Fibroblast of lung (primary cell): ENCODE measurements at regions not wholly inside any gene's neighbourhood (a gene's known extent, or its start where the extent isn't known, plus 50 kb on each side); places are given as distances from the start of the nearest gene placed in this dataset.

Experiments used
- EZH2 ChIP-seq: IDR thresholded peaks from 2 replicates; pipeline ENCODE4 v1.5.1; 2012; ENCODE audit warnings: low read length, control low read depth, mild to moderate bottlenecking; ENCODE audit errors: missing control alignments
- TF ChIP-seq, protein P1 (sequence below), 2 donors: IDR thresholded peaks in 1 of 2; conservative IDR thresholded peaks in 1 of 2; 1 replicate in 1 of 2; 2 replicates in 1 of 2; pipeline ENCODE4 v1.5.1; 2011 to 2012; ENCODE audit warnings: low read length in 2 of 2, control low read depth in 1 of 2, inconsistent platforms in 1 of 2, low read depth in 1 of 2, mild to moderate bottlenecking in 1 of 2

DNA sequence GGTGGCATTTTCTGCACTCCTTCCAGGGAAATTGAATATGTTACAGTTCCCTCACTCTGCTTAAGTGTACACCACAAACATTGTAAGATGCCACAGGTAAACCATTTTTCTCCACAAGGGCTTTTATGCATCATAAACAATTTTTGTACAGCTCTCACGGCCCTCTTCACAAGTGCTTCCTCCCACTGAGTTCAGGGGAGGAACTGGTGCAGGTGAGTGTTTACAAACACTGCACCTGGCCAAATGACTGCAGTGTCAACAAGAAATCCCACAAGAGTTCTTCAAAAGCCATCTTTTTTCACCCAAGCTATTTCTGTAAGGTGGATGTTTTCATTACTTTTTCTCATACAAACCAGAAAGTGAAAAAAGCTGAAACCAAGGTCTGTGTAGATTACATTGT is 973.2 kb downstream of the AACS start:
- TF ChIP-seq, protein P1, sequence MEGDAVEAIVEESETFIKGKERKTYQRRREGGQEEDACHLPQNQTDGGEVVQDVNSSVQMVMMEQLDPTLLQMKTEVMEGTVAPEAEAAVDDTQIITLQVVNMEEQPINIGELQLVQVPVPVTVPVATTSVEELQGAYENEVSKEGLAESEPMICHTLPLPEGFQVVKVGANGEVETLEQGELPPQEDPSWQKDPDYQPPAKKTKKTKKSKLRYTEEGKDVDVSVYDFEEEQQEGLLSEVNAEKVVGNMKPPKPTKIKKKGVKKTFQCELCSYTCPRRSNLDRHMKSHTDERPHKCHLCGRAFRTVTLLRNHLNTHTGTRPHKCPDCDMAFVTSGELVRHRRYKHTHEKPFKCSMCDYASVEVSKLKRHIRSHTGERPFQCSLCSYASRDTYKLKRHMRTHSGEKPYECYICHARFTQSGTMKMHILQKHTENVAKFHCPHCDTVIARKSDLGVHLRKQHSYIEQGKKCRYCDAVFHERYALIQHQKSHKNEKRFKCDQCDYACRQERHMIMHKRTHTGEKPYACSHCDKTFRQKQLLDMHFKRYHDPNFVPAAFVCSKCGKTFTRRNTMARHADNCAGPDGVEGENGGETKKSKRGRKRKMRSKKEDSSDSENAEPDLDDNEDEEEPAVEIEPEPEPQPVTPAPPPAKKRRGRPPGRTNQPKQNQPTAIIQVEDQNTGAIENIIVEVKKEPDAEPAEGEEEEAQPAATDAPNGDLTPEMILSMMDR (conservative IDR thresholded peaks at IDR 0.05 in 1 of 2, IDR thresholded peaks at IDR 0.05 in 1 of 2; ENCODE audit: low read depth in 1 of 2, low read length in 2 of 2), result no peak
- TF ChIP-seq EZH2, result no peak
